ENCODE measurements at regions not wholly inside any gene's neighbourhood (a gene's known extent, or its start where the extent isn't known, plus 50 kb on each side); places are given as distances from the start of the nearest gene placed in this dataset.

GRCh38 chr18:1983746-1984515, 587.4 kb downstream of the METTL4 start (continued):
- TF ChIP-seq ZBTB33 (IDR thresholded peaks at IDR 0.05; ENCODE audit: borderline replicate concordance, low read depth), result no peak
- TF ChIP-seq MAX (IDR thresholded peaks at IDR 0.05; ENCODE audit: low read depth), result no peak

DNA sequence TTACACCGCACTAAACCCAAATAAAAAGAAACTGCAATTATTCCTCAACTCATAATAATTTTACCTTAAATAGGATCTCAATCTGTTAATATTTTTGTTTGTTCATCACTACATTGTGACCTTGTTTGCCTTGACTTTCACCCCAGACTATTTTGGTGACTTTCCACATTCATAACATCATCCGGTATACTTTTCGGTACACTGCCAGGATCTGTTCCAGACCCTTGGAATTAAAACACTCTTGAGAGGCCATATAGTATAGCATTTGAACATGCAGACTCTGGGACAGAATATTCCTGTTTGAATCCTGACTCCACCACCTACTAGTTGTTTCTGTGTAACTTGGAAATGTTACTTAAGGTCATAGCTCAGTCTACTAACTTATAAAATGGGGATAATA, 577.4 kb downstream of the METTL4 start:
- H3K27ac ChIP-seq (ENCODE audit: low read depth in 2 of 2, low read length in 1 of 2), result no peak overlapping the region
- POLR2A ChIA-PET, result no interaction called here
- no peaks in the 10 kb centered on the region for H3K9me3 ChIP-seq
- 86% methylated on average over 3 of the region's 3 CpGs for WGBS (ENCODE audit: low lambda C conversion rate)
- H3K9ac ChIP-seq, result no peak overlapping the region
- no peak overlapping the region for H2AFZ ChIP-seq (ENCODE audit: low read depth)
- H3F3A ChIP-seq (replicated peaks; ENCODE audit: insufficient read depth), result no peaks in the 10 kb centered on the region
- H3K36me3 ChIP-seq (replicated peaks in 1 of 2; ENCODE audit: control insufficient read depth in 1 of 2, insufficient read depth in 2 of 2, low read length in 1 of 2), result no peaks in the 10 kb centered on the region
- H3K79me2 ChIP-seq (ENCODE audit: insufficient read depth), result no peaks in the 10 kb centered on the region
- DNase-seq, result no peak
- H3K4me1 ChIP-seq (ENCODE audit: control insufficient read depth in 1 of 2, insufficient read depth in 2 of 2, low read depth in 1 of 2, low read length in 1 of 2), result no peaks in the 10 kb centered on the region
- CTCF ChIA-PET, result no interaction called here
- no peaks in the 10 kb centered on the region; the same call in 1 of the 2 replicates for H3K27me3 ChIP-seq (ENCODE audit: insufficient read depth)
- H3K4me2 ChIP-seq, result no peak overlapping the region
- no peaks in the 10 kb centered on the region for H3K9me2 ChIP-seq
- H4K20me1 ChIP-seq (ENCODE audit: insufficient read depth), result no peaks in the 10 kb centered on the region
- TF ChIP-seq EP300 (IDR thresholded peaks at IDR 0.05; ENCODE audit: borderline replicate concordance in 1 of 2, low read depth in 1 of 2, low read length in 1 of 2) (no peak), FOXJ3 (CRISPR knock-in tag; IDR thresholded peaks at IDR 0.05) (no peak), SMC3 (IDR thresholded peaks at IDR 0.05; ENCODE audit: low read depth, low read length) (no peak), MEF2A (IDR thresholded peaks at IDR 0.05; ENCODE audit: borderline replicate concordance, low read depth) (no peak), NRF1 (IDR thresholded peaks at IDR 0.05; ENCODE audit: low read depth, low read length) (no peak), FOXM1 (IDR thresholded peaks at IDR 0.05; ENCODE audit: low read depth) (no peak), ZBTB33 (IDR thresholded peaks at IDR 0.05; ENCODE audit: borderline replicate concordance, low read depth) (no peak), IRF3 (IDR thresholded peaks at IDR 0.05; ENCODE audit: low read depth, low read length) (no peak), RFX5 (IDR thresholded peaks at IDR 0.05; ENCODE audit: low read length) (no peak), RAD21 (IDR thresholded peaks at IDR 0.05; ENCODE audit: low read length) (no peak)
- H3K4me3 ChIP-seq (ENCODE audit: low read depth in 2 of 2, low read length in 1 of 2), result no peak overlapping the region

All from SK-N-SH (cell line).